HT1080 (cell line): ENCODE measurements at regions not wholly inside any gene's neighbourhood (a gene's known extent, or its start where the extent isn't known, plus 50 kb on each side); places are given as distances from the start of the nearest gene placed in this dataset.
A peak's percentile ranks its signal among the peaks of the same experiment; 100 is the strongest.

Experiments
- DNase-seq: peaks from one replicate; pipeline ENCODE4 v3.0.0-alpha.2; 2015; ENCODE audit warnings: low read depth

- no peak for DNase-seq
Observed at GRCh38 chr3:74423867-74424266, 190.6 kb downstream of the CNTN3 start.

DNA sequence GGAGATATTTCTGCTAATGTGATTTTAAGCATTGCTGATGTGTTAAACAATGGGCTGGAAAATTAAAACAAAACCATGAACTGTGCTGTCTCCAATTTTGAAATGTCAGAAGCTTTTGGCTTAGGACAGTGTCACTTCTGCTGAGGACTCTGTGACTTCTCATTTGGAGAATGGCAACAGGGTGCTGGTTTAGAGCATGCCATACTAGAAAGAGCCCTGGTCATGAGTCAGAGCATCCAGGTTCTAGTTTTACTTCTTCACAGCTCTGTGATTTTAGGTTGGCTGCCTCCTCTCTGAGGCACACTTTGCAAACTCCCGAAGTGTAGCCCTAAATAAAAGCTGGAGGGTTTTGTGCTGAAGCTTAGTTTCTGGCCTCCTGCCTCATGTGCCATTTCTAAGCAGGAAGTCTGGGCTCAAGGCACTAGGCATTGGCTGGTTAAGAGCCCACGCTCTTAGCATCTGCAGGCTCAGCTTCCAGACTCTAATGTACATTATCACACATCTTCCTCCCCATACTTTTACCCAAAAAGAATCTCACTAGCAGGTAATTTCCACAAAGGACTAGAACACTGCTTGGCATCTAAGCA lies 193.8 kb downstream of the CNTN3 start:
- DNase-seq = no peak

DNA sequence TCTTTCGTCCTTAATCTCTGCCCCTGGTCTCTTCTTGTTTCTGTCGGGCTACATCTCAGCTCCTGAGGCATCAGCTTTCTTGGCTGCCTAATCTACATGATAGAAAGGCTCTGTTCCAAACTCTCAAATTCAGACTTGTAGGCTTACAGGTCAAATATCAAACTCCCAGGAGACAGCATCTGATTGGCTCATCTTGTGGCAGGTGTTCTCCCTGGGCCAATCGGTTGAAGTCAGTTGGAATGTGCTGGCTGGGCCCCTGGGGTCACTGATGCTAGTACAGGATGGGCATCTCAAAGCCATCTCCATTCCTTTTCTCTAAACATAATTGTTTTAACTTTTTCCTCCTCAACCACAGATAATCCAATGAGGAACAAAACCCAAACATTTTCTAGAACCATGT lies 198.7 kb downstream of the CNTN3 start:
- DNase-seq = no peak

DNA sequence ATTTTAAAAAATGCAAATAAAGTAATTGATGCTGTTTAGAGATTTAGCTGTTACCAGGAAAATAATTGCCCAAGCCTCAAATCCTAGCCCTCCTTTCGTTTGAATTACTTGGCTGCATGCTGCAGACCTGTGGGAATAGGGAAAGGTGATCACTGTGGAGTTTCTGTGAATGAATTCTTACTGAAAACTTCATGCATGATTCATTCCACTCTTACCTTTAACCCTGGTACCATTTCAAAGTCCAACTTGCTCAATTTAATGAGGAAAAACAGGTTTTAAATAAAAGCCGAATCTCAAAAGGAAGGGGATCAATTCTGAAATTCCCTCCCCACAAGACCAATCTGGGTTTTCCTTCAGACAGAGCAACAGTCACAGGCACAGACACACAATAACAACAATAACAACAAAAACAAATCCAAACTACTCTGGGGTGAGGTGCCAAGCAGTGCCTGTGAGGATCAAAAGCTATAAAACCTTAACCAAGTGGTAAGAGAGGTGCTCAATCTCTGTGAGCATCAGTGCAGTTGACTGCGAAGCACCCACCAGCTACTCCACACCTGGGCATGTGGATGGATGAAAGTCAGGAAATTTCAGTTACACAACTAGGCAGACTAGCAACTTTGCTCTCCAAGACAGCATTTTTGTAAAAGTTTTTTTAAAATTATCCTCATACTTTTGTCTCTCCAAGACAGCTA lies 200.8 kb downstream of the CNTN3 start:
- DNase-seq = no peak

DNA sequence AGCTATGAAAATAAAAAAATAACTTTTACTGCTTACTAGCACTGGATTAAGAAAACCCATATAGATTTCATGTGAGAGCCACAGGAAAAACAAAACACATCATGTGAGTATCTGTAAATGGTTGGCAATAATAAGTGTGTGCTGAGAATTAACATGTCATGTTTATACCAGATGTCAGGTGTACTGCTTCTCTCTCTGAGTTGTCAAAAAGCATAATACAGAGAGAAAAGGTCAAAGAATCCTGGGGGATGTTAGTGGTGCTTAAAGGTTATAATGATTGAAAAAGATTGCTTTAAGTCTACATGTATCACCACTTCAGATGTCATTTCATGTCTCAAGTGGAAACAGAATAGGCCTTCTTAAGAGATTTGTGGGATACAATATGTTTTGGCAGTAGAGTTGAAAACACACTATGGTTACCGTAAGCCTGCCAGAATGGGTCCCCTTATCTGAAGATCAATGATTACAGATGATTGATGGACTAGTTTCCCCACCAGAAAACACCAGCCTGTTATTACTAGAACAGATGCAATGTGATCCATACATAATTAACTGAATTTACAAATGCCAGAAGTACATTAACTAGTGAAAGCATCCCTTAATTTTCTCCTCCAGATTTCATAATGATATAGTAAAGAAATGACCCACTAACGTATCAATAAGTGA lies 204.1 kb downstream of the CNTN3 start:
- no peak for DNase-seq

DNA sequence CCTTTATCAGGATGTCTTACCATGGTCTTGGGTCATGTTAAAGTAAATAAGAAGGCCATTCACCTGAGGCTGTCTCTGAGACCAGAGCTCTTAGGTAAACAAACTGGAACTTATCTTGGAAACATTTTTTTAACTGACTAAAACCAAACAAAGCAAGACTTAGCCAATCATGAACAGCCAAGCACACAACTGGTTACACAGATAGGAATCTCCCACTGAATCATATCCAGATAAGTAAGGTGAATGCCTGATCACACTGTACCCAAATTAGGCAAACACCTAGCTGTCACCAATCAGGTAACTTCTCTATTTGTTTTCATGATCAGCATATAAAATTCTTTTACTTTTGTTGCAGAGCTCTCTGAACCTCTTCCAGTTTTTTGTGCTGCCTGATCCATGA lies 205.4 kb downstream of the CNTN3 start:
- no peak for DNase-seq

- DNase-seq = peak; percentile 18
Observed at GRCh38 chr3:74403307-74403706, 211.2 kb downstream of the CNTN3 start.

DNA sequence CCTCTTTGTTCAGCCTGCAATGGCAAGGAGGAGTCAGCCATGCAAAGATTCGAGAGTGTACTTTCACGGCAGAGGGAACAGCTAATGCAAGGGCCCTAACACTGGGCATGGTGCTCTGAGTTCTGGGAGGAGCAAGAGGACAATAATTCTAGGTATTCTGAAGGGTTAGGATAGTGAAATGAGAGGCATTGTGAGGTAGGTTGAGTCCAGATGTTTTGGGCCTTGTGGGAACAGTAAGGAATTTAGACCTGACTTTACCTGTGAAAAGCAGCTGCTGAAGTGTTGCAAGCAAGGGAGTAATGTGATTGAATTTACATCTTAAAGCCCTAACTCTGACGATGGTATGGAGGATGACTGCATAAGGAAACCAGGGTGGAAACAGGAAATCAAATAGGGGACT lies 211.6 kb downstream of the CNTN3 start:
- no peak for DNase-seq

GRCh38 chr3:74393426-74393825 lies 221.0 kb downstream of the CNTN3 start:
- DNase-seq = no peak

- no peak for DNase-seq
Observed at GRCh38 chr3:74390121-74390877, 224.2 kb downstream of the CNTN3 start.

DNA sequence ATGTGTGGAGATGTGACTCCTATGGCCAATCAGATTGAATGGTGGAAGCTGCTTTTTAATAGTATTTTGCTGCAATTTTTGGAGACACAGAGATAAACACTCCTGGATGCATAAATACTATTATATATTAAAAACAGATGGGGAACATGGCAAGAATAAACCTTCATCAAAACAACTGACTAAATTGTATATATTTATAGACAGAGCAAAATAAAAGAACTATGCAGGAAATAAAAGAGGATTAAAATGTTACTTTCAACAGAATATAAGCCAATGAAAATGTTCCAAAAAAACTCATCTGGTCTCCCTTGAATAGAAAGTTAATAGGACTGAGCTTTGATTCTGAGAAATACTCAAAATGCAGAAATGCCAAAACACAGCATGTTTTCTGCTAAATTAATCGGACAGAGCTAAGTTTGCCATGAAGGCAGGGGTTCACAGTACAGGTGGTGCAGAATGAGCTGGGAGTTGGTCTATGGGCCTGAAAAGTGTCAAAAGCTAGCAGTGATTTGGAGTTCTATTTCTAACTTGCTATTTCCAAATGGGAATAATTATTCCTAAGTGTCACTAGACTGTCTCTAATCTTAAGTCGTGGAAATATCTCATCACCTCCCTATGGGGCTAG lies 227.2 kb downstream of the CNTN3 start:
- no peak for DNase-seq

GRCh38 chr3:74384159-74384558 lies 230.3 kb downstream of the CNTN3 start:
- DNase-seq = no peak

GRCh38 chr3:74377669-74378068 lies 236.8 kb downstream of the CNTN3 start:
- DNase-seq = no peak

DNA sequence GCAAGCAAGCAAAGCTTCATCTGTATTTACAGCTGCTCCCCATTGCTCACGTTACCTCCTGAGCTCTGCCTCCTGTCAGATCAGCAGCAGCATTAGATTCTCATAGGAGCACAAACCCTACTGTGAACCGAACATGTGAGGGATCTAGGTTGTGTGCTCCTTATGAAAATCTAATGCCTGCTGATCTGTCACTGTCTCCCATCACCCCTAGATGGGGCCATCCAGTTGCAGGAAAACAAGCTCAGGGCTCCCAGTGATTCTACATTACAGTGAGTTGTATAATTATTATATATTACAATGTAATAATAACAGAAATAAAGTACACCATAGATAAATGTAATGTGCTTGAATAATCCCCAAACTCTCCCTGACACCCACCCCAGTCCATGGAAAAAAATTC lies 238.1 kb downstream of the CNTN3 start:
- peak; percentile 13 for DNase-seq

DNA sequence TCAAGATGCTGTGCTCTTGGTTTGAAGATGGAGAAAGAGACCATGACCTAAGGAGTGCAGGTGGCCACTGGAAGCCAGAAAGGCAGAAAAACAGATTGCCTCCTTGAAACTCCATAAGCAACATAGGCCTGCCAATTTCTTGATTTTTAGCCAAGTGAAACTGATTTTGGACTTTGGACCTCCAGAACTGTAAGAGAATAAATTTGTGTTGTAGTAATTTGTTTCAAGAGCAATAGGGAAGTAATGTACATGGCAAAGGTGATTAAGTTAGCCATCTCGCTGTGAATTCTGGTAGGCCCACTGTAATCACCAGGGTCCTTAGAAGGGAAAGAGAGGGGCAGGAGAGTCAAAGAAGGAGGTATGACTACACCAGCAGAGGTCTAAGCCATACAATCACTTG lies 238.8 kb downstream of the CNTN3 start:
- DNase-seq = no peak

DNA sequence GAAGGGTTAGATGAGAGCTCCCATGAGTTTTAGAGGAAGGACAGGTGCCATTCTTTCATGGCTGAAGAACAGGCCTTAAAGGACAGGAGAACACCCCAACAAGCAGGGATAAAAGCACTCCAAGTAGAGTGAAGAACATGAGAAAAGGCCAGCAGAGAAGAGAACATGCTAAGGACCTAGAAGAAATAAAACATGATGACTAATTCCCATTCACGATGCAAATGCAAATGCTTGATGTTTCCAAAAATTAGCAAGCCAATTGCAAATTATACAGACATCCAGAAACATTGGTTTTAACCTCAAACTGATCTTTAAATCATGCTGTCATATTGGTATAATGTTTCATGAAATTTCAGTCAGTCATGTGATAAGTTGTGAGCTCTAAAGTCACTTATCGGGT lies 241.7 kb downstream of the CNTN3 start:
- DNase-seq = no peak

DNA sequence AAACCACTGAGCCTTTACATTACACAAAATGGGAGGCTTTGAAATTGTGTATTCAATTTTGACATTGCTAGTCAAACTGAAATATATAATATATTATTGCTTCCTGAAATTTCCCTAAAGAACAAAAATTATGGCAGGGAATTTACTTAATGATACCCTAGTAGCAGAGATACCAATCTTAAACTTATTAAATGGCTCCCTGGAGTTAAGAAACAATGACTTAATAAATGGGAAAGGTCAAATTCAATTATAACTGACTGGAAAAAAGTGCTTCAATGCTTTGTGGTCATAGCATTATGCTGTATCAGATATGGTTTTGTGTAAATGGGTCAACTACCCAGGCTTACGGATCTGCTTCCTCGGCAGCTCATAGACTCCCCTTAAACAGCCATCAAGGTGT lies 244.1 kb downstream of the CNTN3 start:
- DNase-seq = no peak

GRCh38 chr3:74366331-74366730 lies 248.1 kb downstream of the CNTN3 start:
- no peak for DNase-seq

DNA sequence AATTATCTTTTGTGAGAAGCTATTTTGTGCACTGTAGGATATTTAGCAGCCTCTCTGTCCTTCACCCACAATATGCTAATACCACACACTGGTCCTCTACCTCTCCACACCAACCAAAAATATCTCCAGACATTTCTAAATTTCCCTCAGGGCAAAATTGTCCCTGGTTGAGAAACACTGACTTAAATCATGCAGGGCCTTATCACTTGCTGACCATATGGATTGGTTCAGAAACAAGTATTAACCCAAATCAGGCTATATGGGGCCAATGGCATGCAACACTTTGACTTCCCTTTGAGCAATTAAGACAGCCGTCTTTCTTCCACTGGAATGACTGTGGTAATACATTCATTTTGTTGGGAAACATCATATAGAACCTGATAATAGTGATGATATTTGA lies 251.1 kb downstream of the CNTN3 start:
- DNase-seq = no peak

GRCh38 chr3:74360406-74360805 lies 254.1 kb downstream of the CNTN3 start:
- DNase-seq = no peak

GRCh38 chr3:74357881-74358280 lies 256.6 kb downstream of the CNTN3 start:
- DNase-seq = no peak

DNA sequence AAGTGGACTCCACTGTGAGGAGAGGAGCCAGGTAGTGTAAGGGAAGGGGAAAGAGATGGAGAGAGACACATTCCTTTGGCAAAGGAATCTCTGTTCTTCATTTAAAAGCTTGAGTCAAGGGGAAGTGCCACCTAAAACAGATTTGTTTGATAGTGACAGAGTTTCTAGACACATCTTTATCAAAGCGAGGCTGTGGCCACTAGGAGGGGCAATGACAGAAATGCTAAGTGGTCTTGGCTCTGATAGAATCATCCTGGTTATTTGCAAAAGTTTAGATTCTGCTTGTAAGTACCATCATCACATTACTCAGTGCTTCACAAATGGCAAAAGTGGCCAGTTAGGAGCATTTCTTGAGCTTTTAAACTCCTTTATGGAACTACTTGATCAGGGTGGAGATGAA lies 261.4 kb downstream of the CNTN3 start:
- DNase-seq = no peak
